ENCODE measurements at regions not wholly inside any gene's neighbourhood (a gene's known extent, or its start where the extent isn't known, plus 50 kb on each side); places are given as distances from the start of the nearest gene placed in this dataset.
"Not testable (repeated sequence)": the region's sequence is repeated elsewhere in the genome, so short reads cannot be mapped to it uniquely, and the experiment has no call there.

DNA sequence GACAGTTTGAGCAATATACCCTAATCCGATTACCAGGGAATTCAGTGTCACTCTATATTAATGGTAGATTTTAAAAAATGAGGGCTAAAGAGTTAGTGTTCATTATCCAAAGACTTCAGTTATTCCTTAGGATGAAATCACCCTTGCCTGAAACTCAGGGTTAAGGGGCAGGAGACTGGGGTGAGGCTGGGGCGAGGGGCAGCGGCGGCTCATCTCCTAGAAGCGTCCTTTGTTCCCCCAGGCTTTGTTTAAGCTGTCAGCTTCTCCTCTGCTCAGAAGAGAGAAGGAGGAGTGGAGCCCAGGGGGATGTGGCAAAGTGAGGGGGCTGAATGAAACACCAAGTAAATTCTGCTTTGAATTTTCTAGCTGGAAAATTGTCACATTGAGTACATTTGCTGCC lies 117.7 kb upstream of the ELAC2 start:
- no peak for DNase-seq (ENCODE audit: low spot score)

DNA sequence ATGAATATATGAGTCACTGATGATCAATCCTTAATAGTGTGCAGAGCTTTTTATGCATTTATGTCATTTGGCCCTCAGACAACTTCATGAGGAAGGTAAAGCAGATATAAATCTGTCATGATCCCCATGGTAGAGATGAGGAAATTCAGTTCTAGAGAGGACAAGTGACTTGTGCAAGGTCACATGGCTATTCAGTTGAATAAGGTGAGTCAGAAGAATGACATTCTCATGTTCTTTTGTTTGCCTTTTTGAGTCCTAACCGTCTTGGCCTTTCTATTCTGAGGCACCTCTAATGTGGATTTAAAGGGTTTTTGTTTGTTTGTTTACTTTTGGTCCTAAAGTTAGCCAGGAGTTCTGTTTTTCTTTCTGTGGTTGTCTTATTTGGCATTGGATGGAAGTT lies 116.2 kb upstream of the ELAC2 start:
- no peak for DNase-seq (ENCODE audit: low spot score)

DNA sequence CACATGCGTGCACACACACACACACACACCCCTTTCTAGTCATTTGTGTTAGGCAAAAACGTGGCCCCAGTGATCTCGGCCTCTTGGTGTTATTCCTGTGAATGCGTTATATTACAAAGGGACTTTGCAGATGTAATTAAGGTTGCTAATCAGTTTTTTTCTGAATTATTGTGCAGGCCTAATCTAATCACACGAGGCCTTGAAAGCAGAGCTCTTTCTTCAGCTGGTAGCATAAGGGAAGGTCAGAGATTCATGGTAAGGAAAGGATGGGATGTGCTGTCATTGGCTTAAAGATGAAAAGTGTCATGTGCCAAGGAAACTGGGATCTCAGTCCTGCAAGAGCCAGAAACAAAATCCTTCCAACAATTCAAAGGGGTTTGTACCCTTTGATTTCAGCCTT lies 113.4 kb upstream of the ELAC2 start:
- DNase-seq (ENCODE audit: low spot score) = no peak

DNA sequence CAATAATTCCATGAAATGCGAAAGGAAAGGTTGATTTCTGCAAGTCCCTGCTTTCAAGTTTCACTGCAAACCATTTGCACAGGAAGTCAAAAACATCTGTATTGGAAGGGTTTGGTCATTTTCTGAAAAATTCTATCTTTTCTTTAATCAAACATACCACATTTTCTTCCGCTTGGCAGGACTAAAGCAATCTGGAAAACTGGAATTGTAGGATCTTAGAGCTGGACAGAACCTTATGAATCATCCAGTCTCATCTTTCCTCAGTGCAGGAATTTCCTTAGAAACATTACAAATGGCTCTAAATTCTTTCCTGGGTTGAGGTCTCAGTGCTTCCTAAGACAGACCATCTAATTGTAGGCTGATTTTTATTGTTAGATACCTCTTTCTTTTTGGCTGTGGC lies 111.5 kb upstream of the ELAC2 start:
- no peak for DNase-seq (ENCODE audit: low spot score)

DNA sequence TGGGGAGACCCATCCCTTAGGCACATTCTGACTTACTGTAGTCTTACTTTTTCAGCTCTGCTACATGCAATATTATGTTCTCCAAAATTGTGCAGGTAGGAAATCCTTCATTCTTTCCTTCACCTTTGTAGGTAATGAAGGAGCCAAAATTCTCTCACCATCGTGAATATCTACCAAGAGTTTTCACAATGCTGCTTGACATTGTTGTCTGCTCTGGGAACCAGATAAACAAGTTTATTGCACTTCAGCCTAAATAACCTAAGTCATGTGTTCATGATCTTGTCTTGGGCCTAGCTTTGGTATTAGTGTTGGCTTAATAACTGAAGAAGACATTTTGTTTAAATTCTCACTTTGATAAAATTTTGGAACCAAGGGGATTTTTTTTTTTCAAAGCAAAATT lies 110.8 kb upstream of the ELAC2 start:
- no peak for DNase-seq (ENCODE audit: low spot score)

DNA sequence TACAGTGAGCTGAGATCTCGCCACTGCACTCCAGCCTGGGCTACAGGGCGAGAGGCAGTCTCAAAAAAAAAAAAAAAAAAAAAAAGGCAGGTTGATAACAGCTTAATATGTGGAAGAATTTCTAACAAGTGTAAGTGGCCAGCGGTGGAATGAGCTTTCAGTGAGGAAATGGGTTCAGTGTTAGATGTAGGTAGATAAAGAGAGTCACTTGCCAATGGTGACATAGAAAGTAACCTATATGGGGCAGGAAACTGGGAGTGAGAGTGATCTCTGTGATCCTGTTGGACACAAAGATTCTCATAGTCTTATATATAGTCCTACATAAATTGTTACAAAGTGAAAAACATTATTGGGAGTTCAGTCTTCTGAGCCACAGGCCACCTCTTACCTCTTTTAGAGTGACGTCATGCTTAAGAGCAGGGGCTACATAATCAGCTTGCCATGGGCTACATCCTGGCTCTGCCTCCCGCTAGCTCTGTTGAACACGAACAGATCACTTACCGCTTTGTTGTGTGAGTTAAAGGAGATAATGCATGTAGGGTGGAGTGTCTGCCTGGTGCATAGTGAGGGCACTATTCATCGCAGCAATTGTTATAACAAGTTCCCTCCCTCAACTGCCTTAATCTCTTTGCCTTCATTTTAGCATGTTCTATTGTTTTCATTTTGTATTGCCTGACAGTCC lies 110.2 kb upstream of the ELAC2 start:
- DNase-seq (ENCODE audit: low spot score) = no peak

DNA sequence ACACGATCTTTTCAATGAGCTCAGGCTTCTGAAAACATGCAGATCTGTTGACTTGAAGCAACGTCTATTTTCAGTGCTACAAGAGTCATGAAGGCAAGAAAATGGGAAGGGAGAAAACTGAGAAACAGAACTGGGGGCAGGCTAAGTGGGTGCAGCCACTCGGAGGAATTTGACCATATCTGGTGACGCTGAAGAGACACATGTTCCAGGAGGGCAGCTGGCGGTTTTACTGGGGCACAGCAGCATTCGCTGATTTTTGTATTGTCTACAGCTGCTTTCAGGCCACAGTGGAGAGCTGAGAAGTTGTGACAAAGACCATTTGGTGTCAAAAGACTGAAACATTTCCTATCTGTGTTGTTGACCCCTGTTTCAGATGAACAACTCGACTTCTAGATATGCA lies 103.0 kb upstream of the ELAC2 start:
- DNase-seq (ENCODE audit: low spot score) = no peak

DNA sequence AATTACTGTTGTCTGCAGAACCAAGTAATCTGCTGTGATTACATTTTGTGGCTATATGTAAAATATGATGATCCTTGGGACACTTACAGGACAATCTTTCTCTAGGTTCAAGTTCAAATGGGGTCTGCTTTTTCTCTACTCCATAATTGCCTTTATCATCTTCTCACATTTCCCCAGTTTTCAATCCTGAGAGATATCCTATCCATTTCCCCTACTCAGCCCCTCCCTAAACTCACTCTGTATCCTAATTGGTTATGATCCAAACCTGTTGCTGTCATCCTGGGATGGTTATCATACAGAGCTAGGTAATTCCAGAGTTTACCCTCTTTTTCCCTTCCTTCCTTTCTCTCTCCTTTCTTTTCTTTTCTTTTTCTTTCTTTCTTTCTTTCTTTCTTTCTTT lies 100.5 kb upstream of the ELAC2 start:
- DNase-seq (ENCODE audit: low spot score) = no peak

DNA sequence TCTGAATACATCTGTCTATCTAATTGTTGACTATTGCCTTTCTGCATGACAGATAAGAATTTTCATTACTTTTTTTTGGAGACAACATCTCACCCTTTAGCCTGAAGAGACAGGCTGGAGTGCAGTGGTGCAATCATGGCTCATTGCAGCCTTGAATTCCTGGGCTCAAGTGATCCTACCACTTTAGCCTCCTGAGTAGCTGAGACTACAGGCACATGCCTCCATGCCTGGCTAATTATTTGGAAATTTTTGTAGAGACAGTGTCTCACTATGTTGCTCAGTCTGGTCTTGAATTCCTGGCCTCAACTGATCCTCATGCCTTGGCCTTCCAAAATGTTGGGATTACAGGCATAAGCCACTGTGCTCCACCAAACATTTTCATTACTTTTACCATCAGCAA lies 99.8 kb upstream of the ELAC2 start:
- DNase-seq (ENCODE audit: low spot score) = no peak

DNA sequence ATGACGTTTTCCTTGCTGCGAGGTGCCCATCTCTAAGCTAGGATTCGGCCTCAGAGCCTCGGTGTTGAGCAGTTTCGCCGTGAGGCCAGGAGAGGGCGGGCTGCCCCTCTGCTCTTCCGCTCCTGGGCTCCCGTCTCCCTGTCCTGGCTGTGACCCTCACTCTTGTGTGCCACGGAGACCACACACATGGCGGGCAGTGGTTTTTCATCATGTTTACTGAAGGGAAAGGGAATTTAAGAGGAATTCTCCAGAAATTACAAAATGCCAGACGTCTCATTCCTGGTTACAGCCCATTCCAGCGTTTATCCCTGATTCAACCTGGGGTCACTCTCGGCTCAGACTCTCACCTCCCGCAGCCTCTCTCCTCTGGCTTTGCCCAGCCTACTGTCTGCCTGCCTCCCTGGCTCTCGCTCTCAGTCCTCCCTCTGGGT lies 96.8 kb upstream of the ELAC2 start:
- peak; percentile 37 for DNase-seq (ENCODE audit: low spot score)

DNA sequence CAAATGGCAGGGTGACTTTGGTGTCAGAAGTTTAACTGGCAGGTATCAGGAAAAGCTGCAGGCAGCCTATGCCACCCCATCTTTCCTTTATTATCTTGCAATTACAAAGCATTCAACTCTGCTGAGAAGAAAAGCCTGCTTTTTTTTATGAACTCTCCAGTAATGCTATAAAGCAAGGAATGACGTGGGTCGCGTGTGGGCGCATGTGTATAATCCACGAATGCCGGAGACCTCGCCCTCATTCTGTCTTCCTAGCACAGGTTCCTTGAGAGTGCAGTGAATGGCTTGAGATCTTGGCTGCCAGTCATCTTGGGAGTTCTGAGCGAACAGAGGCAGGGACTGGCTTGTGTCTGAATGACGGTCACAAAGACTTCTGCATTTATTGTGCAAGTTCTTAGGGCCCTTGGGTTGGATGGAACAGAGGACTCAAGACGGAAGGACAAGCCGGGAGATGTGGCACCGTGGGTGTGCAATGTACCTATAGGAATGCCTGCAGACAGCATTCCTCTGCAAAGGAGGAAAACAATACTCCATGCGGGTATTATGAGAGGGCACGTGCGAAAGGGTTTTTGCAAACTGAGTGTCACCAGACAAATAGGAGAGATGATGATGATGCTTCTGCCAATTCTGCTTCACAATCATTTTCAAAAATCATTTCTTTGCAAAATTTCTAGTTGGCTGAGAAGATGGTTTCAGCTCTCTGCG lies 96.1 kb upstream of the ELAC2 start:
- no peak for DNase-seq (ENCODE audit: low spot score)

DNA sequence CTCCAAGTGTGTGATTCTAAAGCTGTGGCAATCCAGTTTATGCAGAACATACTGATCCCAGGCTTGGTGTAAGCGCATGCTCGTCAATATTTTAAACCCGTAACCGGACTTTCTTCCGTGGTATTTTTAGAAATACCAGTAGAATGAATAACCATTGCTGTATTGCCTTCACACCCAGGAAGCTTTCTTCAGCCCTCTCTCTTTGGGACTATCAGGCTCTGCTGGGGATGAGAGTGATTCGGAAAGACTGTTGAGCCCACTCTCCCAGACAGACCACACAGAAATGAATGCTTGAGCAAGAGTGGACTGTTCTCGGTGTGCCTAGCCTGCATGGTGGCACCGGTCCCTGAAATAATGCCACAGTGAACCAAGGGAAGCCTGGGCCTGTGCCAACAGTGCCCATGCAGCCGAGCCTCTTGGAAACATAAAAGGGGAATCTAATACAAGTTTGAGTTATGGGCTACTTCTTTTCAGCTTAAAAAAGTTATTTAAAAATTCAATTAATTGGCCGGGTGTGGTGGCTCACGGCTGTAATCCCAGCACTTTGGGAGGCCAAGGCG lies 89.9 kb upstream of the ELAC2 start:
- no peak for DNase-seq (ENCODE audit: low spot score)

DNA sequence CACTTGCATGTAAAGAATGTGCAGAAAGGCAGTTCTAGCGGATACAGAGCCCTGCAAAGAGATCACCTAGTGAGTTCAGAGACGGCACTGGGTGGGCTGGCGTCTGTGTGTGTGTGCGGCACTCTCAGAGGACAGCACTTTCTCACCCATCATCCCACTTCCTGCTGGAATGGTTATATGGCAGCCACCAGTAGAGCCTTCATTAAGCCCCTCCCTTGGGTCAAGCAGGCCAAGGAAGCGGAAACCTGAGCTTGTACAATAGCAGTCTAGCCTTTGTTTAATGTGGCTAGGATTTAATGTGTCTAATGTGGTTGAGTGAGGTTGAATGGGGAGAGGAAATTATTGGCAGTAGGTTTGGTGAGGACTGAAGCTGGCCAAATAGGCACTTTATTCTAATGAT lies 88.3 kb upstream of the ELAC2 start:
- DNase-seq (ENCODE audit: low spot score) = no peak

DNA sequence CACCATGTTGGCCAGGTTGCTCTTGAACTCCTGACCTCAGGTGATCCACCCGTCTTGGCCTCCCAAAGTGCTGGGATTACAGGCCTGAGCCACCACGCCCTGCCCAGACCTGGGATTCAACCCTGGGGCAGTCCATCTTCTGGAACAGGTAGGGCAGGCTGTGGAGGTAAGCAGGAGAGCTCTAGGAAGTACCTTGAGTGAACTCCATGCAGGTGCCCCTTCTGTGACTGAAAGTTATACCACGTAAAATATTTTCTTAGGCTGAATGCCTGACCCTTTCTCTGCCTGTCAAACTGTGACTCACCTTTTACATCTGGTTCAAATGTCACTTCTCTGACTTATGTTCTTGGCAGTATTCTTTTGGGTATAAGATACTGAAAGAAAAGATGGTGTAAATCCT lies 86.7 kb upstream of the ELAC2 start:
- no peak for DNase-seq (ENCODE audit: low spot score)

DNA sequence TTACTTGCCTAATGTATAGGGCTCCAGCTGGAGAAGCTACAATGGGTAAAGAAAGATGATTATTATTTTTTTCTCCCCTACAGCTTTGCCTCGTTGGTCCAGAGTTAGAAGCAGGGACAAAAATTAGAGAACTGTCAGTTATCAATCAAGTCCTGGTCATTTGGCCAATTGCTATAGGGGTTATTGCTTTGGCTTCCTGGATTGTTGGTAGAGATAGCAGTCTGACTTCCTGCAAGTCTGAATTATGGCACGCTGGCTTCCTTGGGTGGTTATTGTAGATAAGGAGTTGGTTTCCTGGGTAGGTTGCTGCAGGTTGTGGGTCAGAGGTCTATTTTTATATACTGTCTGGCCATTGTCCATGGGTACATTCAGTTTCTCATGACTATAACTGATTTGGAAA lies 84.7 kb upstream of the ELAC2 start:
- DNase-seq (ENCODE audit: low spot score) = no peak

DNA sequence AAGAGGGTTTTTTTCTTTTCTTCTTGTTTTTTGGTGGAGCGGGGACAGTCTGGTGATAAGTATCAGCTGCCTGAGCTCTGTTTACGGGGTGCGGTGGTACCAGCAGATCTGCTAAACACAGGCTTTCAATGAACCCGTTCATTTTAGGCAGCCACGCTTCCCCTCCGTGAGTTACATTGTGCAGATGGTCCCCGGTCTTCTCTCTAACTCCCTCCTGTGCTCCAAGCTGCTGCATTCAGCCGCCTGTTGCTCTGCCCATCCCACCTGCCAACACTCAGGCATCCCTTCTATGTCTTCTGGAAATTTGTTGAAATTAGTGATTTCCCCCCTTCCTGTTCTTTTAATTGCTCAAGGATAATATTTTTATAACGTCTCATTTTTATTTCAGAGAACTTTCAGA lies 82.1 kb upstream of the ELAC2 start:
- DNase-seq (ENCODE audit: low spot score) = no peak

DNA sequence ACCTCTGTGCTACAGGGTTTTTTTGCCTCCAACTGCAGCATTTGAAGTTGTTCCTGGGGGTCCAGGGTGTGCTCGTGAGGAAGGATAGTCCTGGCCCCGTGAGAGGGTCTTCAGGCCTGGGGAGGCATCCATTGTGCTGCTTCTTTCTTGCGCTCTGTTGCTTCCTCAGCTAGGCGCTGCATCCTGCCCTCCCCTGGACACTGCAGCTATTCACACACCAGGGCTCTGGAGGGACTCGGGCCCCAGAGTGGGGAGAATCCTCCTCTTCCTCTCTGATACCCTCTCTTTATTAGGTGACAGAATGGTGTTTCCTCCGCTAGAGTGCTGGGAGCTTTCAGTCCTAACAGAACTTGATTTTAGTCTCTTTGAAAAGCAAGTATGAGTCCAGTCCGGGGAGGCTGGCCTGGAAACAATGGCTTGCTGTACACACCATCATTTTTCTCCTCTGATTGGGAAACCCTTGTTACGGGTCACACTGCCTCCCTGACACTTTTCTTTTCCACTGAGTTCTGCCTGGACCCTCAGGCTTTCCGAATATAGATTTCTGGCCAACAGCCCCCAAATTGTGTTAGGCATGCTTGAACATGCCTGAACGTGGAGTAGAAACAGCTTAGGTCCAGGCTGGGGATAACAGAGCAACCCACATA lies 81.4 kb upstream of the ELAC2 start:
- DNase-seq (ENCODE audit: low spot score) = no peak

DNA sequence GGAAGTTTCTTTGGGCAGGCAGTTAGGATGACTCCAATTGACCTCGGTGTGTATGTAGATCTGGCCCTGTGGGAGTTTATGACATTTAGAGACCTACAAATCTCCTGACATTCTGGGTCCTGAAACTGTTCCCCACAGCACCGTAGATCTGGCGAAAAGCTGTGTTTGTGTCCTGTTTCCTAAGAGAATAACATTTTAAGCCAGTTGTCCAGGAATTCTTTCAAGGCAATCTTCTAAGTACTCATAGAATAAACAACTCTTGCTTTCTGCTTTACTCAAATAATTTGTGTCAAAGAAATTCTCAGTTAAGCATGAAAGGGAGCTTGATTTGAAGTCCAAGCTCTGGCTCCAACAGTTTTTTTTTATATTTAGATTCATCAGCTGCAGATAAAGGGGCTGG lies 78.5 kb upstream of the ELAC2 start:
- DNase-seq (ENCODE audit: low spot score) = no peak

DNA sequence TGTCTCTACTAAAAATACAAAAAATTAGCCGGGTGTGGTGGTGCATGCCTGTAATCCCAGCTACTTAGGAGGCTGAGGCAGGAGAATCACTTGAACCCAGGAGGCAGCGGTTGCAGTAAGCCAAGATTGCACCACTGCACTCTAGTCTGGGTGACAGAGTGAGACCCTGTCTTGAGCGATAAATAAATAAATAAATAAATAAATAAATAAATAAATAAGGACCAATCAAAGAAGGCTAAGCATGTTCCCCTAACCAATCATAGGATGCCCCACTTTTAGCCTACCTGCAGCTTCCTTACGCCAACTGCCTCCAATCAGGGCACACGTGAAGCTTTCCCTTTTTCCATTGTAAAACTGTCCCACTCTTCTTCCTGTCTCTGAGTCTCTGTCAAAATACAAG lies 74.2 kb upstream of the ELAC2 start:
- DNase-seq (ENCODE audit: low spot score) = not testable (repeated sequence)

DNA sequence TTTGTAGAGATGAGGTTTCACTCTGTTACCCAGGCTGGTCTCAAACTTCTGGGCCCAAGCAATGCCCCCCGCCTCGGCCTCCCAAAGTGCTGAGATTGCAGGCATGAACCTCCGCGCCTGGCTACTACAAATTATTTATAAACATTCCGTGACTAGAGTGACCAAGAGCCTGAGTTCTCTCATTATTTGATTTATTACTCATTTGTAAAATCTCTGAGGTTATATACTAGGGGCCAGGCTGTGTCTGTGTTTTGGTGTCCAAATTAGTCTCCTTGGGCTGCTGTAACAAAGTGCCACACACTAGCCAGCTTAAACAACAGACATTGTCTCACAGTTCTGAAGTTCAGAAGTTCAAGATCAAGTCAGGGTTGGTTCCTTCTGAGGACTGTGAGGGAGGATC lies 70.8 kb upstream of the ELAC2 start:
- DNase-seq (ENCODE audit: low spot score) = no peak

DNA sequence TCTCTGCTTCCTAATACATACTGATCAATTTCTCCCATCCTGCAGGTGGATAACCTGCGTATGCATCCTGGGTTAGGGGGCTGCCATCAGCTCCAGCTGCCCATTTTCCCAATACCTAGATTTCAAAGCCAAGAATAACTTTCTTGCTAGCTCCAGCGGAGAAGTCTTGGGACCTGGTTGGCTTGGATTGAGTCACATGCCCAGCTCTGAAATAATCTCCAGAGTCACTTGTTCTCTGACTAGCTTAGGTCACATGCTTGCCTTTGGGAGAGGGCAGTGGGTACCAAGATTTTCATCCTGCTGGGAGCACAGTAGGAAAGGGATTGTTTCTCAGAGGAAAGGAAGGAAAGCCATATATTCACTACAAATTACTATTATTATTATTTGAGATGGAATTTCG lies 70.0 kb upstream of the ELAC2 start:
- no peak for DNase-seq (ENCODE audit: low spot score)

DNA sequence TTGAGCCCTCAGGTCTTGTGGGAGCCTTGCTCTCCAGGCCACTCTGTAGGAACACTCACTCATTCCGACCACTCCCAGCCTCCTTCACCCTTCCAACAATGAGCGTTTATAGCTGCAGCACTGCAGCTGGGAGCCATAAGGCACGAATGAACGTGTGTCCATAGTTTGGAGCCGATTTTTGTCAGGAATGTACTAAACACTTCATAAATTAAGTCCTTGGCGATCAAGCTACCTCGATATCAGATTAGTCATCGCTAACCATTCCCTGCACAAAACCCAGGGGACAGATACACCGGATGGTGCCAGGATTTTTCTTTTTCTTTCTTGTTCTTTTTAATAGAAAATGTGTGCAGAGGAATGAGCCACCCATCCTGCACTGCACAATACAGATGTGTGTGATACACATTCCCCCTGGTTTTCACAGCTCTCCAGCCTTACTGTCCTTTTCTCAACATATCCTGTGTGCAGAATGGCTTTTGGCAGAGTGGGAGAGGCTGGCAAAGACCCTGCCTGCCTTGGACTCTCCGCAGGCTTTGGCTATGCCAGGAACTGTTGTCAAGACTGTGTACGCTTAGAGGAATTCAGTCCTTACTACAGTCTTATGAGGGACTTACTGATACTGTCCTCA lies 68.4 kb upstream of the ELAC2 start:
- DNase-seq (ENCODE audit: low spot score) = no peak

DNA sequence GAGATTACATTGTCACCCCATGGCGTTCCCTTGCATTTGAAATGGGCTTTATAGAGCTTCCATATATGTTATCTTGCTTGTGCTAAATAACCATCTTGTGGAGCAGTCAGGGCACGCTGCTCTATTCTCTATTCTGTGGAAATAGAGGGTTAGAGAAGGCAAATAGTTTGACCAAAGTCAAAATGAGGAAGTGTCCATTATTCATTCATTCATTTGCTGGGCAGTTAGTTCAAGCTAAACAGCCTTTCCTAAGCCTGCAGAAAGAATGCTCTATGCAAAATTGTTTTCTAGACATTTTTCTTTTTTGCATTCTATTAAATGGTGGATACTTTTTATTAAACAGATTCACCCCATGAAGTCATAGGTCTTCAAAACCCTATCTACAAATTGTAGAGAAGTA lies 67.8 kb upstream of the ELAC2 start:
- DNase-seq (ENCODE audit: low spot score) = no peak
